Peyer's patch (tissue), 4 donors: ENCODE measurements at regions not wholly inside any gene's neighbourhood (a gene's known extent, or its start where the extent isn't known, plus 50 kb on each side); places are given as distances from the start of the nearest gene placed in this dataset.

Experiments
- POLR2A ChIP-seq, 2 donors: fragments of 450-650 bp; IDR thresholded peaks; one replicate each; pipeline ENCODE4 v1.5.1; 2017; ENCODE audit warnings: antibody characterized with exemption in 2 of 2, mild to moderate bottlenecking in 2 of 2, moderate library complexity in 2 of 2
- TF ChIP-seq, protein P1 (sequence below), 6 experiments: fragments of 450-650 bp in 4 of 6; fragments of 200-600 bp in 2 of 6; sonication (generic) in 1 of 6; IDR thresholded peaks; one replicate each; pipeline ENCODE4 v1.5.1; 2017 to 2019; ENCODE audit warnings: antibody characterized with exemption in 6 of 6, mild to moderate bottlenecking in 3 of 6, moderate library complexity in 1 of 6

DNA sequence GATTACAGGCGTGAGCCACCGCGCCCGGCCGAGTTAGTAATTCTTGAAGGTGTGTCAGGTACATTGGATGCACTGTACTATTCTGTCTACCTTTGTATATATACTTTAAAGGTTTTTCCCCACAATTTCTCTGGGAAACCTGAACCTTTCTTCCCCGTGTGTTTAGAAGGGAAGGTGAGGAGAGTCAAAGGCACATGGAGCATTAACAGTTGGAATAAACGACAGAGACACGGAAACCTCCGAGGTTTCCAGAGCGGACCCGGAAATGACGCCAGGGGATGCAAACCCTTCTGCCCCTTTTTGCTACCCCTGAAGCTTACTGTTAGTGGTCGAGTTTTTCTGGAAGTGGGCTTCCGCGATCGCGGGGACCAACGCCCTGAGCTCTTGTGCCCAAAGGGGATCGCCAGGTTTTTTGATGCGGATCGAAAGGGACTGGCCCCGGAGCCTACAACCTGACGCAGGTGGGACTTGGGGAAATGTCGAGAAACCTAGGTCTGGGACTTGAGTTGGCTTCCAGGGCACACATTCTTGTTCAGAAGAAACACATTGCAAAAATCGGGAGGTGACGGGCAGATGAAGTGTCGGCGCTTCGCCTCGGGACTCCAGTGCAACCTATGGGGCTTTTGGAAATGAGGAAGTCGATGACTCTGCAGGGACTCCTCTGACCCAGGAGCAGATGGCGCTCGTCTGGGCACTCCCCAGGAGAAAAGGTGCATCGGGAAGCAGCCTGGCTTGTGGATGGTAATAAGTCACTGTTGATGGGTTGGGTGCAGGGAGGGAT lies 218.2 kb downstream of the OR2B2 start:
- TF ChIP-seq, protein P1, sequence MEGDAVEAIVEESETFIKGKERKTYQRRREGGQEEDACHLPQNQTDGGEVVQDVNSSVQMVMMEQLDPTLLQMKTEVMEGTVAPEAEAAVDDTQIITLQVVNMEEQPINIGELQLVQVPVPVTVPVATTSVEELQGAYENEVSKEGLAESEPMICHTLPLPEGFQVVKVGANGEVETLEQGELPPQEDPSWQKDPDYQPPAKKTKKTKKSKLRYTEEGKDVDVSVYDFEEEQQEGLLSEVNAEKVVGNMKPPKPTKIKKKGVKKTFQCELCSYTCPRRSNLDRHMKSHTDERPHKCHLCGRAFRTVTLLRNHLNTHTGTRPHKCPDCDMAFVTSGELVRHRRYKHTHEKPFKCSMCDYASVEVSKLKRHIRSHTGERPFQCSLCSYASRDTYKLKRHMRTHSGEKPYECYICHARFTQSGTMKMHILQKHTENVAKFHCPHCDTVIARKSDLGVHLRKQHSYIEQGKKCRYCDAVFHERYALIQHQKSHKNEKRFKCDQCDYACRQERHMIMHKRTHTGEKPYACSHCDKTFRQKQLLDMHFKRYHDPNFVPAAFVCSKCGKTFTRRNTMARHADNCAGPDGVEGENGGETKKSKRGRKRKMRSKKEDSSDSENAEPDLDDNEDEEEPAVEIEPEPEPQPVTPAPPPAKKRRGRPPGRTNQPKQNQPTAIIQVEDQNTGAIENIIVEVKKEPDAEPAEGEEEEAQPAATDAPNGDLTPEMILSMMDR (IDR thresholded peaks at IDR 0.05), result no peak
- no peak for TF ChIP-seq POLR2A (IDR thresholded peaks at IDR 0.05)
